ENCODE measurements at regions not wholly inside any gene's neighbourhood (a gene's known extent, or its start where the extent isn't known, plus 50 kb on each side); places are given as distances from the start of the nearest gene placed in this dataset.

DNA sequence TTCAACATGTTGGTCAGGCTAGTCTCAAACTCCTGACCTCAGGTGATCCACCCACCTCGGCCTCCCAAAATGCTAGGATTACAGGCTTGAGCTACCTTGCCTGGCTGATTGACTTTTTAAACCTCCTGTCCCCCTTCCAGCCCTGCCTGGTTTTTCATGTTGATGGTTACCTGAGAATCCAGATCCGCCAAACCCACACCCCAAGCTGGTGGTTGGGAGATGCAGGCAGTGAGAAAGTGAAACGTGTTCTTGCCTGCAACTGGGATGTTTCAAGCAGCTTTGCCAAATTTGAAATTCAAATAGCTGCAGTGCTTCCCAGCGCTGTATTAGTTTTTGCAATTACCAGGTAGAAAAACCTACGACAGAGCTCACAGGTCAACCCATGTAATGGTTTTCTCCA, 238.3 kb upstream of the PWP1 start:
- intact Hi-C loops (cut with DNase I): loop anchor here (5.0 kb wide), 1 partner anchor 160 kb away; no protein-coding TSS in a partner anchor
- Histone ChIP-seq H3K27me3 (no peaks in the 10 kb centered on the region), H3K36me3 (no peaks in the 10 kb centered on the region), H3K9ac (ENCODE audit: low read depth in 2 of 2, low read length in 2 of 2) (no peak overlapping the region), H3K4me1 (no peaks in the 10 kb centered on the region), H3K27ac (no peak overlapping the region), H3K9me3 (no peaks in the 10 kb centered on the region), H3K4me3 (no peak overlapping the region)
- no peak for TF ChIP-seq CTCF (IDR thresholded peaks at IDR 0.05)
- no peak for DNase-seq

DNA sequence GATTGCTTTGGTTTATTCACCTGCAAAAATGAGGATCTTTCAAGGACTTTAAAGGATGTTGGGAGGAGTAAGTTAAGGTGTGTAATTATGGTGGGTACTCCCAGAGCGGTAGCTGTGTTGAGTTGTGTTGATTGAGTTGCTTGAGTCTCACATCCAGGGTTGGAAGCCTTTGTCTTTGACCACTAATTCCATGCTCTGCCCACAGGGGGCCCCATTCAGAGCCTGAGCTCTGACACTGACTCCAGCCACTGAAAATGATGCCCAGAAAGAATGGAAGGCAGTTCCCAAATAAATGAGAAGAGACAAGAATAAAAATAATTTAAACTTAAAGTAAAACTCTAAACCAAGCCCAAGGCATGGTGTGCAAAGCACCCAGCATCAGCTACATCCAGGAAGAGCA, 237.4 kb upstream of the PWP1 start:
- TF ChIP-seq CTCF (IDR thresholded peaks at IDR 0.05): peak; percentile 12
- Histone ChIP-seq H3K4me3 (no peak overlapping the region), H3K27me3 (no peaks in the 10 kb centered on the region), H3K4me1 (no peaks in the 10 kb centered on the region), H3K9me3 (no peaks in the 10 kb centered on the region), H3K9ac (ENCODE audit: low read depth in 2 of 2, low read length in 2 of 2) (no peak overlapping the region), H3K36me3 (no peaks in the 10 kb centered on the region), H3K27ac (no peak overlapping the region)
- no peak for DNase-seq
- intact Hi-C loops (cut with DNase I): loop anchor here (5.0 kb wide), 1 partner anchor 159 kb away; no protein-coding TSS in a partner anchor

GRCh38 chr12:107449891-107450290, 235.7 kb upstream of the PWP1 start:
- Histone ChIP-seq H3K36me3 (no peaks in the 10 kb centered on the region), H3K9ac (ENCODE audit: low read depth in 2 of 2, low read length in 2 of 2) (no peak overlapping the region), H3K27me3 (no peaks in the 10 kb centered on the region), H3K9me3 (no peaks in the 10 kb centered on the region), H3K27ac (no peak overlapping the region), H3K4me1 (no peaks in the 10 kb centered on the region), H3K4me3 (no peak overlapping the region)
- no peak for TF ChIP-seq CTCF (IDR thresholded peaks at IDR 0.05)
- no peak for DNase-seq
- intact Hi-C loops (cut with DNase I): loop anchor here (5.0 kb wide), 1 partner anchor 157 kb away; no protein-coding TSS in a partner anchor

GRCh38 chr12:107450541-107450940, 235.1 kb upstream of the PWP1 start:
- no peak overlapping the region for H3K9ac ChIP-seq (ENCODE audit: low read depth in 2 of 2, low read length in 2 of 2)
- H3K4me3 ChIP-seq: no peak overlapping the region
- no peak overlapping the region for H3K27ac ChIP-seq
- no peak for DNase-seq
- TF ChIP-seq CTCF (IDR thresholded peaks at IDR 0.05): no peak
- intact Hi-C loops (cut with DNase I): no loop called here
- no peaks in the 10 kb centered on the region for H3K27me3 ChIP-seq
- no peaks in the 10 kb centered on the region for H3K4me1 ChIP-seq
- no peaks in the 10 kb centered on the region for H3K9me3 ChIP-seq
- no peaks in the 10 kb centered on the region for H3K36me3 ChIP-seq

DNA sequence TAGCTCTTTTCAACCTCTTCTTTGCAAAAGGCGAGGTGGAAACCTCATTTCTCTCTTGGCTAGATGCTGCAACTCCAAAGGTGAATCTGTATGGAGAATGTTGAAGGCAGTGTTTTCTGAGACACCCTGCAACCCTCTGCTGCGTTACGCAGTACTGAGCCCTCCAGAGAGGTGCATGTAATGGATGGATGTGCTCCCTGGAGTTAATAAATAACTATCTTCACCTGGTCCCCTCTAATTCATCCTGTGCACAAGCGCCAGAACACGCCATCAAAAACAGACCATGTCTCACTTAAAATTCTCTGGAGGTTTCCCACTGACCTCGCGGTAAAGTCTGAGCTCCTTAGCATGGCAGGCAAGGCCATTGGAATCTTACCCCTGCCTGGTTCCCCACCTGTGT, 234.4 kb upstream of the PWP1 start:
- intact Hi-C loops (cut with DNase I): no loop called here
- TF ChIP-seq CTCF (IDR thresholded peaks at IDR 0.05): no peak
- no peaks in the 10 kb centered on the region for H3K9me3 ChIP-seq
- no peak overlapping the region for H3K9ac ChIP-seq (ENCODE audit: low read depth in 2 of 2, low read length in 2 of 2)
- no peaks in the 10 kb centered on the region for H3K27me3 ChIP-seq
- no peak overlapping the region for H3K4me3 ChIP-seq
- H3K4me1 ChIP-seq: no peaks in the 10 kb centered on the region
- no peak for DNase-seq
- H3K27ac ChIP-seq: no peak overlapping the region
- H3K36me3 ChIP-seq: no peaks in the 10 kb centered on the region
